Hepatocyte (in vitro differentiated cells): ENCODE measurements at regions not wholly inside any gene's neighbourhood (a gene's known extent, or its start where the extent isn't known, plus 50 kb on each side); places are given as distances from the start of the nearest gene placed in this dataset.

Source experiments
- DNase-seq: peaks from one replicate; pipeline ENCODE4 v3.0.0-alpha.2; 2016; ENCODE audit warnings: low spot score
- H2AFZ ChIP-seq: fragments of 200-600 bp; sonication (generic); 2 replicates; pipeline ENCODE4 v1.6.0; 2016; ENCODE audit warnings: antibody characterized with exemption, mild to moderate bottlenecking
- H3K27ac ChIP-seq: fragments of 200-600 bp; sonication (generic); 2 replicates; pipeline ENCODE4 v1.5.1; 2016; ENCODE audit warnings: mild to moderate bottlenecking
- H3K27me3 ChIP-seq: fragments of 200-600 bp; sonication (generic); 2 replicates; pipeline ENCODE4 v1.6.1; 2016
- H3K36me3 ChIP-seq: fragments of 200-600 bp; sonication (generic); replicated peaks from 2 replicates; pipeline ENCODE4 v1.5.1; 2016; ENCODE audit warnings: low read depth; ENCODE audit not compliant: insufficient read depth
- H3K4me1 ChIP-seq: fragments of 200-600 bp; sonication (generic); 2 replicates; pipeline ENCODE4 v1.5.1; 2016; ENCODE audit warnings: mild to moderate bottlenecking, moderate library complexity; ENCODE audit not compliant: insufficient read depth
- H3K4me2 ChIP-seq: fragments of 200-600 bp; sonication (generic); 2 replicates; pipeline ENCODE4 v1.6.0; 2016
- H3K4me3 ChIP-seq: fragments of 200-600 bp; sonication (generic); 2 replicates; pipeline ENCODE4 v1.5.1; 2016; ENCODE audit warnings: mild to moderate bottlenecking
- H3K79me2 ChIP-seq: fragments of 200-600 bp; sonication (generic); 2 replicates; pipeline ENCODE4 v1.6.0; 2017; ENCODE audit warnings: mild to moderate bottlenecking
- H3K9me2 ChIP-seq: fragments of 200-600 bp; sonication (generic); replicated peaks from 2 replicates; pipeline ENCODE4 v1.6.0; 2017; ENCODE audit warnings: mild to moderate bottlenecking; ENCODE audit not compliant: insufficient read depth
- H3K9me3 ChIP-seq: fragments of 200-600 bp; sonication (generic); 2 replicates; pipeline ENCODE4 v1.5.1; 2016; ENCODE audit warnings: low read depth, mild to moderate bottlenecking
- H4K20me1 ChIP-seq: fragments of 200-600 bp; sonication (generic); 2 replicates; pipeline ENCODE4 v1.6.0; 2016; ENCODE audit warnings: mild to moderate bottlenecking; ENCODE audit not compliant: insufficient read depth, poor library complexity, severe bottlenecking
- EZH2 ChIP-seq: fragments of 200-600 bp; sonication (generic); IDR thresholded peaks from 2 replicates; pipeline ENCODE4 v1.6.1; 2016; ENCODE audit warnings: antibody characterized with exemption, mild to moderate bottlenecking, borderline replicate concordance
- EZH2phosphoT487 ChIP-seq: fragments of 200-600 bp; sonication (generic); IDR thresholded peaks from one replicate; pipeline ENCODE4 v1.6.1; 2018; ENCODE audit warnings: antibody characterized with exemption, mild to moderate bottlenecking, low read depth, moderate library complexity; ENCODE audit not compliant: unreplicated experiment, severe bottlenecking
- WGBS: methylation state at CpG from one replicate; pipeline ENCODE4 v1.1.6; 2016; ENCODE audit warnings: low lambda C conversion rate; ENCODE audit errors: missing lambda C conversion rate; 5-methylcytosine and 5-hydroxymethylcytosine counted together
- TF ChIP-seq, protein P1 (sequence below): fragments of 200-600 bp; sonication (generic); IDR thresholded peaks from 2 replicates; pipeline ENCODE4 v1.5.1; 2016; ENCODE audit warnings: antibody characterized with exemption, mild to moderate bottlenecking; ENCODE audit not compliant: poor library complexity

DNA sequence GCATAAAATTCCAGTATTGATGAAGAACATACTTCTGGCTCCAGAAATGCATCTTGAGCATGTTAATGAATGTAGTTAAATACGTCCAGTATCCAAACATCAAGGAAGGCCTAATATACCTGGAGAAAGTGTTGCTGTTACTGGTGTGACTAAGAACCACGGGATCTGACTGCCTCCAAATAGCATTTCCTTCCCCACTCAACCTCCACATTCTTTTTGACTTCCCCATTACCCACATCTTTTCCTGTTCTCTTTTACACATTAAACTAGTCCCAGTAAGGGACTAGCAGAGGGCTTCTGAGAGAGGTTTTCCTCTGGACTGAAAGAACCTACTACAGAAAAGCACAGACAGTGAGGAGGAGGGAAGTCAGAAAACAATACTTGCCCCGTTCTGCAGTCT, 482.8 kb upstream of the HTR2C start:
- Histone ChIP-seq H3K27ac (no peak overlapping the region), H3K4me2 (no peak overlapping the region), H2AFZ (no peak overlapping the region), H3K9me3 (no peaks in the 10 kb centered on the region), H3K9me2 (no peaks in the 10 kb centered on the region), H3K27me3 (no peaks in the 10 kb centered on the region), H3K4me3 (no peak overlapping the region), H3K4me1 (no peaks in the 10 kb centered on the region), H3K79me2 (no peaks in the 10 kb centered on the region), H4K20me1 (no peaks in the 10 kb centered on the region), H3K36me3 (no peaks in the 10 kb centered on the region)
- DNase-seq: no peak
- TF ChIP-seq EZH2phosphoT487 (no peak), EZH2 (no peak)
- TF ChIP-seq, protein P1, sequence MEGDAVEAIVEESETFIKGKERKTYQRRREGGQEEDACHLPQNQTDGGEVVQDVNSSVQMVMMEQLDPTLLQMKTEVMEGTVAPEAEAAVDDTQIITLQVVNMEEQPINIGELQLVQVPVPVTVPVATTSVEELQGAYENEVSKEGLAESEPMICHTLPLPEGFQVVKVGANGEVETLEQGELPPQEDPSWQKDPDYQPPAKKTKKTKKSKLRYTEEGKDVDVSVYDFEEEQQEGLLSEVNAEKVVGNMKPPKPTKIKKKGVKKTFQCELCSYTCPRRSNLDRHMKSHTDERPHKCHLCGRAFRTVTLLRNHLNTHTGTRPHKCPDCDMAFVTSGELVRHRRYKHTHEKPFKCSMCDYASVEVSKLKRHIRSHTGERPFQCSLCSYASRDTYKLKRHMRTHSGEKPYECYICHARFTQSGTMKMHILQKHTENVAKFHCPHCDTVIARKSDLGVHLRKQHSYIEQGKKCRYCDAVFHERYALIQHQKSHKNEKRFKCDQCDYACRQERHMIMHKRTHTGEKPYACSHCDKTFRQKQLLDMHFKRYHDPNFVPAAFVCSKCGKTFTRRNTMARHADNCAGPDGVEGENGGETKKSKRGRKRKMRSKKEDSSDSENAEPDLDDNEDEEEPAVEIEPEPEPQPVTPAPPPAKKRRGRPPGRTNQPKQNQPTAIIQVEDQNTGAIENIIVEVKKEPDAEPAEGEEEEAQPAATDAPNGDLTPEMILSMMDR: no peak
- 84% methylated on average over 3 of the region's 3 CpGs for WGBS

DNA sequence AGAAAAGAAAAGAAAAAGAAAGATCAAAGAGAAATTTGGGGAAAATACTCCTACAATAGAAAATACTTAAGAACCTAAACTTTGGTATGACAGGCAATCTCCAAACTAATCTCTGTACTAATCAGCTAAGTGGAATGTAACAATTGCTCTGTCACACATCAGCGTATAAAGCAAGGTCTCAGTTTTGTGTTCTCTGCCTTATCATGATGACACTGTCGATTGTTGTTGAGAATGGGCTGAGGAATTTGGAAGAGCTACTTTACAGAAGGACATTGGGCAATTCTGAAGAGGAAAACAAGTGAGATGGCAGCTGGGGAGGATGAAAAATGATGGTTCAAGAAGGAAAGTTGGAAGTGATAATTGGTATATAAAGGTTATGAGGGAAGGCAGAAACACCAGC, 486.0 kb upstream of the HTR2C start:
- TF ChIP-seq, protein P1: no peak
- TF ChIP-seq EZH2: no peak
- TF ChIP-seq EZH2phosphoT487: no peak
- H4K20me1 ChIP-seq: no peaks in the 10 kb centered on the region
- no peak for DNase-seq
- no peaks in the 10 kb centered on the region for H3K79me2 ChIP-seq
- no peak overlapping the region for H2AFZ ChIP-seq
- no peak overlapping the region for H3K4me3 ChIP-seq
- no peaks in the 10 kb centered on the region for H3K36me3 ChIP-seq
- H3K27ac ChIP-seq: no peak overlapping the region
- no peaks in the 10 kb centered on the region for H3K4me1 ChIP-seq
- H3K27me3 ChIP-seq: no peaks in the 10 kb centered on the region
- no peak overlapping the region for H3K4me2 ChIP-seq
- no peaks in the 10 kb centered on the region for H3K9me2 ChIP-seq
- no peaks in the 10 kb centered on the region for H3K9me3 ChIP-seq
- 23% methylated on average over 2 of the region's 2 CpGs for WGBS

DNA sequence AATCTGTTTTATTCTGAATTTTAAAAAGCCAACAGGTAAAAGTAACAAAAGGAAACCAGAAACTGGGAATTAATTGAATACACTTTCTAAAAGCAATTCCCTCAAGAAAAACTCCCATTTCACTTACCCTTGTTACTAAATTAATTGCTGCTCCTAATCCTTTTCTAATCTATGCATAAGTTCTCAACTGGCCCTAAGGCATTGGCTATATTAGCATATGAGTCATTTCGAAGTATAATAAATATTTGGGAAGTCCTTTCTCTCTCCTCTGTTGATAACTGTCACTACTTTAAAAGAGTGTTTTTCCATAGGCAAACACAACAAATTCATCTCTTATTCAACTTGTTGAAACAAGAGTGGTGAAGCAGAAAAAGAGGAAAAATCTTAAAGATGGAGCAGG, 486.5 kb upstream of the HTR2C start:
- 24% methylated on average over 1 of the region's 1 CpG for WGBS
- no peak for DNase-seq
- H3K4me1 ChIP-seq: no peaks in the 10 kb centered on the region
- H2AFZ ChIP-seq: no peak overlapping the region
- H4K20me1 ChIP-seq: no peaks in the 10 kb centered on the region
- no peak overlapping the region for H3K4me2 ChIP-seq
- no peaks in the 10 kb centered on the region for H3K9me2 ChIP-seq
- no peaks in the 10 kb centered on the region for H3K79me2 ChIP-seq
- no peak overlapping the region for H3K4me3 ChIP-seq
- H3K27ac ChIP-seq: no peak overlapping the region
- H3K27me3 ChIP-seq: no peaks in the 10 kb centered on the region
- H3K9me3 ChIP-seq: no peaks in the 10 kb centered on the region
- H3K36me3 ChIP-seq: no peaks in the 10 kb centered on the region
- TF ChIP-seq EZH2phosphoT487 (no peak), EZH2 (no peak)
- TF ChIP-seq, protein P1: no peak

DNA sequence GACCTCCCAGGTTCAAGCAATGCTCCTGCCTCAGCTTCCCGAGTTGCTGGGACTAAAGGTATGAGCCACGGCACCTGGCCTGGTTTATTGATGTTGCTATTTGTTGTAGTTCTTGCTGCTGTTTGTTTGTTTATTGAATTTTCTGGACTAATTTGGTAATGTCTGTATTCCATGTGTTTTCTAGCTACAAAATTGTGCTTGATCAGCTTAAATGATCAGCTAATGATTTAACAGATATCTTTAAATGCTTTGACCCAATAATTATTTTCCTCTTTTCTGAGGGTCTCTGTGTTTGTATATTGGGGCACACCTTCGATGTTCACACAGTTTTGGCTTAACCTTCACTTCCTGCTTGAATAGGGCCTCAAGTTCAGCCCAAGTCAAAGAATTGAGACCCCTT, 488.1 kb upstream of the HTR2C start:
- no peaks in the 10 kb centered on the region for H4K20me1 ChIP-seq
- 91% methylated on average over 3 of the region's 3 CpGs for WGBS
- TF ChIP-seq EZH2phosphoT487 (no peak), EZH2 (no peak)
- TF ChIP-seq, protein P1: no peak
- no peak overlapping the region for H2AFZ ChIP-seq
- no peak overlapping the region for H3K4me2 ChIP-seq
- no peaks in the 10 kb centered on the region for H3K36me3 ChIP-seq
- no peaks in the 10 kb centered on the region for H3K4me1 ChIP-seq
- no peaks in the 10 kb centered on the region for H3K79me2 ChIP-seq
- no peak for DNase-seq
- H3K9me3 ChIP-seq: no peaks in the 10 kb centered on the region
- H3K27ac ChIP-seq: no peak overlapping the region
- no peaks in the 10 kb centered on the region for H3K9me2 ChIP-seq
- H3K27me3 ChIP-seq: no peaks in the 10 kb centered on the region
- H3K4me3 ChIP-seq: no peak overlapping the region
